NAMALWA (cell line): ENCODE measurements at regions not wholly inside any gene's neighbourhood (a gene's known extent, or its start where the extent isn't known, plus 50 kb on each side); places are given as distances from the start of the nearest gene placed in this dataset.
A peak's percentile ranks its signal among the peaks of the same experiment; 100 is the strongest.

ENCODE experiments used
- DNase-seq: peaks from one replicate; pipeline ENCODE4 v3.0.0-alpha.2; 2015; ENCODE audit warnings: low spot score

DNA sequence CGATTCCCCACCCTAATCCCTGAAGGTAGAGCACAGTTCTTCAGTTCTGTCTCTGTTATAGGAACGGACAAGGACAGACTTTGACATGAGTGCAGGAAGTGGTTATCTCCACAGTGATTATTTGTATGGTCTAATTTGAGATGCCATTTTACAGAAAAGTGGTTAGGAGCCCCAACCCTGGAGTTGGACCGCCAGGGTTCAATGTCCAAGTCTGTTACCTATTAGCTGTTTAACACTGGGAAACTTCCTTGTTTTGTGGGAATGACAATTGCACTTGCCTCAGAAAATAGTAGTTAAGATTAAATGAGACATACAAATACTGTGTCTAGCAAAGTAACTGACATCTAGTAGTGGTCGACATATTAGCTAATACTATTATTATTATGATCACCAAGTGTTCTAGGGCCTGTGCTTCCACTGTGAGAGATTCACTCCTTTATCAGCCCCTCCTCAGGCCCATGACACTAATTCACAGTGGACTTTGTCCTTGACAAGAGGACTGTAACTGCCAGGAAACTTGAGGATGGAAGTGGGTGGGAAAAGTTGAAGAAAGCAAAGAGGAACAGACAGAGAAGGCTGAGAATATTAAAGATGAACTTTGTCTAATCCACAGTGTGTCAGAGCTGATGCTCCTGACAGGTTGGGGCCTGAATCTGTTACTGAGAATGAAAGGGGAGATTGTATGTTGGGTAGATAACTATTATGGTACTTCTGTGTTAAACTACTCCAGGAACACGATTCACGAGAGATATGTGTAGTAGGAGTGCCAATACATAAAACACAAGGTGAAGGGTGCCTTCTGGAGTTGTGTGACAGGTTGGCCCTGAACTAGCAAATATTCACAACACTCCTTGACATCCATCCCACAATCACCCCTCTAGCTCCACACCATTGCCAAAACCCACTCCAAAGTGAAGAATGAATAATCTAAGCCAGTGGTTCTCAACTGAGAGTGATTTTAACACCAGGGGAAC, 66.4 kb downstream of the TAC1 start:
- DNase-seq, result no peak

DNA sequence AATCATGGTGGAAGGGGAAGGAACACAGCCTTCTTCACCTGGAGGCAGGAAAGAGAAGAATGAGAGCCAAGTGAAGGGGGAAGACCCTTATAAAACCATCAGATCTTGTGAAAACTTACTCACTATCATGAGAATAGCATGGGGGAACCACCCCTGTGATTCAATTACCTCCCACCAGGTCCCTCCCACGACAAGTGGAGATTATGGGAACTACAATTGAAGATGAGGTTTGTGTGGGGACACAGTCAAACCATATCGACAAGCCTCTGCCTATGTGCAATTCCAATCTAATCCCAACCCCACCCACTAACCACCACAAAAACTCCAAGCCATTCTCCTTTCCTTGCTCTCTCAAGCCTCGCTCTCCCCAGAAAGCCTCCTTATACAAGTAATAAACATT, 69.2 kb downstream of the TAC1 start:
- DNase-seq, result peak; percentile 33
